ENCODE measurements at regions not wholly inside any gene's neighbourhood (a gene's known extent, or its start where the extent isn't known, plus 50 kb on each side); places are given as distances from the start of the nearest gene placed in this dataset.
"Not testable (repeated sequence)": the region's sequence is repeated elsewhere in the genome, so short reads cannot be mapped to it uniquely, and the experiment has no call there.

- Histone ChIP-seq H3K27ac (ENCODE audit: low read length) (no peak overlapping the region), H3K4me1 (ENCODE audit: control insufficient read depth, insufficient read depth, low read length) (peaks cover 5% of the 10 kb centered on the region), H3K4me3 (ENCODE audit: low read length in 2 of 2) (no peak overlapping the region), H3K9ac (ENCODE audit: low read length in 2 of 2) (no peak overlapping the region), H3K36me3 (ENCODE audit: control insufficient read depth in 2 of 2, insufficient read depth in 2 of 2, low read length in 2 of 2) (no peaks in the 10 kb centered on the region), H3K27me3 (ENCODE audit: control insufficient read depth in 1 of 2, insufficient read depth in 2 of 2, low read length in 2 of 2) (no peaks in the 10 kb centered on the region), H3K9me3 (ENCODE audit: control insufficient read depth in 2 of 2, low read length in 2 of 2) (peaks cover 0 to 6% of the 10 kb centered on the region in 2 donors)
Observed at GRCh38 chr3:194949592-194949991, 263.9 kb downstream of the FAM43A start.

GRCh38 chr3:194950906-194951628, 265.4 kb downstream of the FAM43A start:
- Histone ChIP-seq H3K9ac (ENCODE audit: low read length in 2 of 2) (no peak overlapping the region), H3K9me3 (ENCODE audit: control insufficient read depth in 2 of 2, low read length in 2 of 2) (peaks cover 0 to 6% of the 10 kb centered on the region in 2 donors), H3K4me1 (ENCODE audit: control insufficient read depth, insufficient read depth, low read length) (peaks cover 5% of the 10 kb centered on the region), H3K27me3 (ENCODE audit: control insufficient read depth in 1 of 2, insufficient read depth in 2 of 2, low read length in 2 of 2) (no peaks in the 10 kb centered on the region), H3K4me3 (ENCODE audit: low read length in 2 of 2) (no peak overlapping the region), H3K27ac (ENCODE audit: low read length) (no peak overlapping the region), H3K36me3 (ENCODE audit: control insufficient read depth in 2 of 2, insufficient read depth in 2 of 2, low read length in 2 of 2) (no peaks in the 10 kb centered on the region)

GRCh38 chr3:194951629-194951920, 265.9 kb downstream of the FAM43A start:
- H3K27me3 ChIP-seq (ENCODE audit: control insufficient read depth in 1 of 2, insufficient read depth in 2 of 2, low read length in 2 of 2); H3K9me3 ChIP-seq (ENCODE audit: control insufficient read depth in 2 of 2, low read length in 2 of 2); H3K4me3 ChIP-seq (ENCODE audit: low read length in 2 of 2); H3K27ac ChIP-seq (ENCODE audit: low read length); H3K36me3 ChIP-seq (ENCODE audit: control insufficient read depth in 2 of 2, insufficient read depth in 2 of 2, low read length in 2 of 2); H3K4me1 ChIP-seq (ENCODE audit: control insufficient read depth, insufficient read depth, low read length); H3K9ac ChIP-seq (ENCODE audit: low read length in 2 of 2): not testable (repeated sequence)

GRCh38 chr3:194951931-194952582, 266.4 kb downstream of the FAM43A start:
- no peak overlapping the region for H3K27ac ChIP-seq (ENCODE audit: low read length)

GRCh38 chr3:194952841-194953241, 267.2 kb downstream of the FAM43A start:
- H3K9ac ChIP-seq (ENCODE audit: low read length in 2 of 2), result no peak overlapping the region
- H3K36me3 ChIP-seq (ENCODE audit: control insufficient read depth in 2 of 2, insufficient read depth in 2 of 2, low read length in 2 of 2), result no peaks in the 10 kb centered on the region
- peaks cover 0 to 2% of the 10 kb centered on the region in 2 donors for H3K27me3 ChIP-seq (ENCODE audit: control insufficient read depth in 1 of 2, insufficient read depth in 2 of 2, low read length in 2 of 2)
- H3K9me3 ChIP-seq (ENCODE audit: control insufficient read depth in 2 of 2, low read length in 2 of 2), result no peaks in the 10 kb centered on the region
- H3K27ac ChIP-seq (ENCODE audit: low read length), result no peak overlapping the region
- peaks cover 5% of the 10 kb centered on the region for H3K4me1 ChIP-seq (ENCODE audit: control insufficient read depth, insufficient read depth, low read length)
- H3K4me3 ChIP-seq (ENCODE audit: low read length in 2 of 2), result peak overlapping the region in 1 of 2 donors; percentile 29

More at GRCh38 chr3:194951931-194952582, 266.4 kb downstream of the FAM43A start:
- peaks cover 5% of the 10 kb centered on the region for H3K4me1 ChIP-seq (ENCODE audit: control insufficient read depth, insufficient read depth, low read length)
- H3K27me3 ChIP-seq (ENCODE audit: control insufficient read depth in 1 of 2, insufficient read depth in 2 of 2, low read length in 2 of 2), result peaks cover 0 to 2% of the 10 kb centered on the region in 2 donors
- H3K36me3 ChIP-seq (ENCODE audit: control insufficient read depth in 2 of 2, insufficient read depth in 2 of 2, low read length in 2 of 2), result no peaks in the 10 kb centered on the region
- peaks cover 0 to 6% of the 10 kb centered on the region in 2 donors for H3K9me3 ChIP-seq (ENCODE audit: control insufficient read depth in 2 of 2, low read length in 2 of 2)
- no peak overlapping the region for H3K4me3 ChIP-seq (ENCODE audit: low read length in 2 of 2)
- no peak overlapping the region for H3K9ac ChIP-seq (ENCODE audit: low read length in 2 of 2)

GRCh38 chr3:194953291-194953690, 267.6 kb downstream of the FAM43A start:
- H3K4me1 ChIP-seq (ENCODE audit: control insufficient read depth, insufficient read depth, low read length), result peaks cover 5% of the 10 kb centered on the region
- H3K9ac ChIP-seq (ENCODE audit: low read length in 2 of 2), result no peak overlapping the region
- no peak overlapping the region for H3K4me3 ChIP-seq (ENCODE audit: low read length in 2 of 2)
- no peaks in the 10 kb centered on the region for H3K9me3 ChIP-seq (ENCODE audit: control insufficient read depth in 2 of 2, low read length in 2 of 2)
- no peak overlapping the region for H3K27ac ChIP-seq (ENCODE audit: low read length)
- H3K36me3 ChIP-seq (ENCODE audit: control insufficient read depth in 2 of 2, insufficient read depth in 2 of 2, low read length in 2 of 2), result no peaks in the 10 kb centered on the region
- H3K27me3 ChIP-seq (ENCODE audit: control insufficient read depth in 1 of 2, insufficient read depth in 2 of 2, low read length in 2 of 2), result peaks cover 0 to 2% of the 10 kb centered on the region in 2 donors

- Histone ChIP-seq H3K4me1 (ENCODE audit: control insufficient read depth, insufficient read depth, low read length) (peaks cover 5% of the 10 kb centered on the region), H3K9ac (ENCODE audit: low read length in 2 of 2) (no peak overlapping the region), H3K4me3 (ENCODE audit: low read length in 2 of 2) (no peak overlapping the region), H3K36me3 (ENCODE audit: control insufficient read depth in 2 of 2, insufficient read depth in 2 of 2, low read length in 2 of 2) (no peaks in the 10 kb centered on the region), H3K9me3 (ENCODE audit: control insufficient read depth in 2 of 2, low read length in 2 of 2) (no peaks in the 10 kb centered on the region), H3K27ac (ENCODE audit: low read length) (no peak overlapping the region), H3K27me3 (ENCODE audit: control insufficient read depth in 1 of 2, insufficient read depth in 2 of 2, low read length in 2 of 2) (peaks cover 0 to 2% of the 10 kb centered on the region in 2 donors)
Observed at GRCh38 chr3:194955546-194955945, 269.9 kb downstream of the FAM43A start.

- Histone ChIP-seq H3K27me3 (ENCODE audit: control insufficient read depth in 1 of 2, insufficient read depth in 2 of 2, low read length in 2 of 2) (peaks cover 0 to 2% of the 10 kb centered on the region in 2 donors), H3K4me1 (ENCODE audit: control insufficient read depth, insufficient read depth, low read length) (peaks cover 5% of the 10 kb centered on the region), H3K9me3 (ENCODE audit: control insufficient read depth in 2 of 2, low read length in 2 of 2) (no peaks in the 10 kb centered on the region), H3K9ac (ENCODE audit: low read length in 2 of 2) (no peak overlapping the region), H3K27ac (ENCODE audit: low read length) (no peak overlapping the region), H3K36me3 (ENCODE audit: control insufficient read depth in 2 of 2, insufficient read depth in 2 of 2, low read length in 2 of 2) (no peaks in the 10 kb centered on the region), H3K4me3 (ENCODE audit: low read length in 2 of 2) (no peak overlapping the region)
Observed at GRCh38 chr3:194955979-194956696, 270.5 kb downstream of the FAM43A start.

- Histone ChIP-seq H3K27ac (ENCODE audit: low read length) (no peak overlapping the region), H3K9me3 (ENCODE audit: control insufficient read depth in 2 of 2, low read length in 2 of 2) (no peaks in the 10 kb centered on the region), H3K4me1 (ENCODE audit: control insufficient read depth, insufficient read depth, low read length) (peaks cover 5% of the 10 kb centered on the region), H3K27me3 (ENCODE audit: control insufficient read depth in 1 of 2, insufficient read depth in 2 of 2, low read length in 2 of 2) (peaks cover 0 to 2% of the 10 kb centered on the region in 2 donors), H3K9ac (ENCODE audit: low read length in 2 of 2) (no peak overlapping the region), H3K36me3 (ENCODE audit: control insufficient read depth in 2 of 2, insufficient read depth in 2 of 2, low read length in 2 of 2) (no peaks in the 10 kb centered on the region), H3K4me3 (ENCODE audit: low read length in 2 of 2) (no peak overlapping the region)
Observed at GRCh38 chr3:194956697-194957396, 271.2 kb downstream of the FAM43A start.

GRCh38 chr3:194957743-194958240, 272.1 kb downstream of the FAM43A start:
- Histone ChIP-seq H3K4me3 (ENCODE audit: low read length in 2 of 2) (no peak overlapping the region), H3K27ac (ENCODE audit: low read length) (no peak overlapping the region), H3K27me3 (ENCODE audit: control insufficient read depth in 1 of 2, insufficient read depth in 2 of 2, low read length in 2 of 2) (peaks cover 0 to 2% of the 10 kb centered on the region in 2 donors), H3K4me1 (ENCODE audit: control insufficient read depth, insufficient read depth, low read length) (peaks cover 5% of the 10 kb centered on the region), H3K9me3 (ENCODE audit: control insufficient read depth in 2 of 2, low read length in 2 of 2) (no peaks in the 10 kb centered on the region), H3K36me3 (ENCODE audit: control insufficient read depth in 2 of 2, insufficient read depth in 2 of 2, low read length in 2 of 2) (no peaks in the 10 kb centered on the region), H3K9ac (ENCODE audit: low read length in 2 of 2) (no peak overlapping the region)
